ENCODE measurements at regions not wholly inside any gene's neighbourhood (a gene's known extent, or its start where the extent isn't known, plus 50 kb on each side); places are given as distances from the start of the nearest gene placed in this dataset.
"Not testable (repeated sequence)": the region's sequence is repeated elsewhere in the genome, so short reads cannot be mapped to it uniquely, and the experiment has no call there.

DNA sequence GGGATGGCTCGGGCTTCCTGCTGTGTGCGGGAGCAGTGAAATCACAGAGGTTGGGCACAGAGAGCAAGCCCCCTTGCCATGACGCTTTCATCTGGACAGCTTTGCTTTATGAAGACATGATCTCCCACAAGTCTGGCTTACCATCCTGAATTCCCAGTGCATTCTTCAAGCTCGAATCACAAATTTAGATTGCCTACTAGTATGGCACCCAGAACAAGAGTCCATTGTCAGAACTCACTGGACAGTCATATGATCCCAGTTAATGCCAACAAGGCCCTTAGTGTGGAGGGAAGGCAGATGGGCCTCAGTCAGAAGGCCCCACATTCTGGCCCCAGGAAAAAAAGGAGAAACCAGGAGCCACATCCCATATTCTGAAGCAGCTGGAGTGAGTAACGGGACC is 147.3 kb upstream of the FOXQ1 start:
- Mint-ChIP-seq H3K27ac (no peak overlapping the region), H3K9me3 (ENCODE audit: low read depth) (no peaks in the 10 kb centered on the region), H3K36me3 (ENCODE audit: low read depth) (no peaks in the 10 kb centered on the region), H3K4me1 (no peaks in the 10 kb centered on the region), H3K4me3 (no peak overlapping the region), H3K27me3 (peaks cover 19% of the 10 kb centered on the region)
- POLR2A ChIA-PET: no interaction called here
- CTCF ChIA-PET: no interaction called here
- DNase-seq: no peak
- intact Hi-C loops (cut with DNase I, micrococcal nuclease): no loop called here
- no peak for ATAC-seq

DNA sequence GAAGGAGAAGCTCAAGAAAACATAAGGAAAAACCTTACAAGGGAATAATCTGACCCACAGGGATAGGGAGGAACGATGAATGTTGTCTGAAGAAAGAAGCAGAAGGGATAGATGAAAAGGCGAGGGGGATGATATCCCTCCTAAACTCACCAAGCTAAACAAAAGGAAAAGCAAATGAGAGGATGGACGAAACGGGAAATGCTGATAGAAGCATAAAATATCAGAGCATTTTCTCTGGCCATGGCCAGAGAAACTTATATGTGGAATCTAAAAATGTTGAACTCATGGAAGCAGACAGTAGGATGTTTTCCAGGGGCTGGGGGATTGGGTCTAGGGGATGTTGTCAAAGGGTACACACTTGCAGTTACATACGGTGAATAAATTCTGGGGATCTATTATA is 148.4 kb upstream of the FOXQ1 start:
- no peaks in the 10 kb centered on the region for H3K36me3 Mint-ChIP-seq (ENCODE audit: low read depth)
- ChIA-PET CTCF (no interaction called here), POLR2A (no interaction called here)
- ATAC-seq: no peak
- no peaks in the 10 kb centered on the region for H3K4me1 Mint-ChIP-seq
- H3K27ac Mint-ChIP-seq: no peak overlapping the region
- H3K9me3 Mint-ChIP-seq (ENCODE audit: low read depth): no peaks in the 10 kb centered on the region
- no peak for DNase-seq
- H3K4me3 Mint-ChIP-seq: no peak overlapping the region
- peaks cover 16% of the 10 kb centered on the region for H3K27me3 Mint-ChIP-seq
- intact Hi-C loops (cut with DNase I, micrococcal nuclease): no loop called here

DNA sequence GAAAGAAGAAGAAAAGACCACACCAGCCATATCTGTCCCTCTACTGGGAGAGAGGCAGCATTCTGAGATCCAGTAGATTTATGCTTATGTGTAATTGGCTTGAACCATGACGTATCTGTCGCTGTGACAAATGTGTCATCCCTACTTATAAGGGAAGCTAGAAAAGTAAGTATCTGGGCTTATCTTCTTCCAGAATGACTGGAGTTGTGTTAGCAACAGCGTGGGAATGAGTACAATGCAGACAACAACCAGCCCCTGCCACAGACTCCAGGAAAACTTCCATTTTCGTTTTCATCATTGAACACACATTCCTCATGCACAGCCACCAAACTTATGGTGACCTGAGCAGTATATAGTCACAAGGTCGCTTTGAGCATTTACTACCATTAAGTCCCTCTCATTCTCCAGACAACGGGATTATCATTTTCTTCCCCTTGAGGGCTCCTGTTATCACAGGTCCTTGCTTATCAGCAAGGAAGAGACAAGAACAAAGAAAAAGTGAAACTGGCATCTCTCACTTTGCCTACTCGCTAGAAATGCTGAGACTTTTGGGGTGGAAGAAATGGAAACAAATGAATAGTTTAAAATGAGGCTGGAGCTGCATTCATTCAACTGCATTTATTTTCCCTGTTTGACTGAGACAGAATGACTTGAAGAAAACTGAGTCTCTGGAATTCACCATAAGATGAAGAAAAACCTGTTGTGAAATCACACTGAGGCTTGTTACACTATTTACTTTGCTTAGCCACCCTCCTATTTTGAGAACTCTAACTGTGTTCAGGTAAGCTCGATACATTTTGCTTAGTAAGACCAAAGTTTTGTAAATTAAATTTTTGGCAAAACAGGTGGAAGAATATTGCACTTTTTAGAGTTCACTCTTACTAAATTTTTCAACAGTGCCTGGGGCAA is 149.3 kb upstream of the FOXQ1 start:
- DNase-seq (no peak), ATAC-seq (peak; percentile 19)
- H3K27me3 Mint-ChIP-seq: peaks cover 13% of the 10 kb centered on the region
- no peaks in the 10 kb centered on the region for H3K4me1 Mint-ChIP-seq
- H3K9me3 Mint-ChIP-seq (ENCODE audit: low read depth): no peaks in the 10 kb centered on the region
- H3K4me3 Mint-ChIP-seq: no peak overlapping the region
- intact Hi-C loops (cut with DNase I, micrococcal nuclease): no loop called here
- H3K27ac Mint-ChIP-seq: no peak overlapping the region
- CTCF ChIA-PET: no interaction called here
- POLR2A ChIA-PET: no interaction called here
- H3K36me3 Mint-ChIP-seq (ENCODE audit: low read depth): no peaks in the 10 kb centered on the region

DNA sequence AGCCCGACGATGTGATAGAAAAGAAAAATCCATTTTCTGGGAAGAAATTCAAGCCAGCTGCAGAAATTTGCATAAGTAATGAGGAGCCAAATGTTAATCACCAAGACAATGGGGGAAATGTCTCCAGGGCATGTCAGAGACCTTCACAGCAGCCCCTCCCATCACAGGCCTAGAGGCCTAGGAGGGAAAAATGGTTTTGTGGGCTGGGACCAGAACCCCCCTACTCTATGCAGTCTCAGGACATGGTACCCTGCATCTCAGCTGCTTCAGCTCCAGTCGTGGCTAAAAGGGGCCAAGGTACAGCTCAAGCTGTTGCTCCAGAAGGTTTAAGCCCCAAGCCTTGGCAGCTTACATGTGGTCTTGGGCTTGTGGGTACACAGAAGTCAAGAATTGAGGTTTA is 155.5 kb upstream of the FOXQ1 start:
- ATAC-seq; H3K4me3 Mint-ChIP-seq; H3K27ac Mint-ChIP-seq; H3K4me1 Mint-ChIP-seq; H3K36me3 Mint-ChIP-seq (ENCODE audit: low read depth); H3K9me3 Mint-ChIP-seq (ENCODE audit: low read depth); CTCF ChIA-PET; DNase-seq; intact Hi-C loops (cut with DNase I, micrococcal nuclease); POLR2A ChIA-PET: not testable (repeated sequence)
- H3K27me3 Mint-ChIP-seq: peaks cover 17% of the 10 kb centered on the region

DNA sequence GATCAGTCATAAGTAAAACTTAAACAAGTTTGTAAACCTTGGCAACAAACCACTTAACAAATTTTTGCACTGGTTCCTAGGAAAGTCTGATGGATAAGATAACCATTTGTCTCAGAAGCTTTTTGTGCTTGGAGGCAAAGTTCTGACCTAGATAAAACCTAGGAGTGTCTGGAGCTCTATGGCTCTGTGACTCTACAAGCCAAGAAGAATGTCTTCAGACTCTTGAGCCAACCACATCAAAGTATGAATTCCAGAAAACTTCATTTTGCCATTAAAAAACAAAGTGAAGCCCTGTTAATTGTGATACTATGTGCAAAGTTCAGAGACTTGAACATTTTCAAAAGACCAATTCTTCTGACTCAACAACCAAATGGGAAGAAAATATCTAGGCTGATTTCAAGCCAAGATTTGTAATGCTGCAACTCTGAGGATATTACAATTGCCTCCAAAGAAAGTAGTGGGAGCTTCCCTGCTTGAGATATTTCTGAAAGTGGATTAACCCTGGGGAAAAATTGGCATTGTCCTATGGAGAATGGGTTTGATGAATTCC is 158.1 kb upstream of the FOXQ1 start:
- Mint-ChIP-seq H3K36me3 (ENCODE audit: low read depth) (no peaks in the 10 kb centered on the region), H3K4me3 (no peak overlapping the region), H3K4me1 (no peaks in the 10 kb centered on the region), H3K27ac (no peak overlapping the region), H3K9me3 (ENCODE audit: low read depth) (peaks cover 2% of the 10 kb centered on the region), H3K27me3 (peaks cover 23% of the 10 kb centered on the region)
- ATAC-seq: no peak
- intact Hi-C loops (cut with DNase I, micrococcal nuclease): no loop called here
- no peak for DNase-seq
- ChIA-PET CTCF (no interaction called here), POLR2A (no interaction called here)

DNA sequence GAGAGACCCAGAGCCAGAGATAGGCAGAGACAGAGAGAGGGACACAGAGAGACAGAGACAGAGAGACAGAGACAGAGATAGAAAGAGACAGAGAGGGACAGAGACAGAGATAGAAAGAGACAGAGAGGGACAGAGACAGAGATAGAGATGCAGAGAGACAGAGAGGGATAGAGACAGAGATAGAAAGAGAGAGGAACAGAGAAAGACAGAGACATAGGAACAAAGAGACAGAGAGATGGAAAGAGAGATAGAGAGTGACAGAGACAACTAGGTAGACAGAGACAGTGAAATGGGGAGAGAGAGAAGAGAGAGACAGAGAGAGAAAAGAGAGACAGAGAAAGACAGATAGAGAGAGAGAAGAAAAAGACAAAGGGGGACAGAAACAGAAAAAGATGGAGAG is 165.4 kb upstream of the FOXQ1 start:
- H3K27me3 Mint-ChIP-seq: peaks cover 26% of the 10 kb centered on the region
- no peaks in the 10 kb centered on the region for H3K4me1 Mint-ChIP-seq
- H3K27ac Mint-ChIP-seq: no peak overlapping the region
- H3K4me3 Mint-ChIP-seq: no peak overlapping the region
- intact Hi-C loops (cut with DNase I, micrococcal nuclease): no loop called here
- CTCF ChIA-PET: no interaction called here
- H3K9me3 Mint-ChIP-seq (ENCODE audit: low read depth): no peaks in the 10 kb centered on the region
- POLR2A ChIA-PET: no interaction called here
- DNase-seq: no peak
- no peaks in the 10 kb centered on the region for H3K36me3 Mint-ChIP-seq (ENCODE audit: low read depth)
- ATAC-seq: no peak

DNA sequence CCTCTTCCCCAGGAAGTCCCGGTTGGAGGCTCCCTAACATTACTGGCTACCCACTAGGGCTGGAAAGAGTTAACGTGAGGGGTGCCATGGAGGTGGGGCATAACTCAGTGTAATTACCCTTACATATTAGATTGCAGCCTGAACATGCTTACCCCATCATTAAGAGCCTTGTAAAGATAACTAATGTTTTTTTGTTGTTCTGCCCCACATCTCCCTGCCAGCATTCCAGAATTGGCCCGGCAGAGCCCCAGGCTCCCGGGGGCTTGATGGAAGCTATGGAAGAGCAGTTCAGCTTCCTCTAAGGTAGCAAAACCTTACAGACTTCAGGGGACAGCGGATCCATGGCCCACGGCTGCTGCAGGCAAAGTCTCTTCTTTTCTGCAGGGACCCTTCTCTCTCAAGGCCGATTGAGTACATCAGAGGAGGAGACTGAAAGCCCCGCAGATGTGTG is 166.1 kb upstream of the FOXQ1 start:
- H3K27me3 Mint-ChIP-seq: peaks cover 23% of the 10 kb centered on the region
- no peak for DNase-seq

DNA sequence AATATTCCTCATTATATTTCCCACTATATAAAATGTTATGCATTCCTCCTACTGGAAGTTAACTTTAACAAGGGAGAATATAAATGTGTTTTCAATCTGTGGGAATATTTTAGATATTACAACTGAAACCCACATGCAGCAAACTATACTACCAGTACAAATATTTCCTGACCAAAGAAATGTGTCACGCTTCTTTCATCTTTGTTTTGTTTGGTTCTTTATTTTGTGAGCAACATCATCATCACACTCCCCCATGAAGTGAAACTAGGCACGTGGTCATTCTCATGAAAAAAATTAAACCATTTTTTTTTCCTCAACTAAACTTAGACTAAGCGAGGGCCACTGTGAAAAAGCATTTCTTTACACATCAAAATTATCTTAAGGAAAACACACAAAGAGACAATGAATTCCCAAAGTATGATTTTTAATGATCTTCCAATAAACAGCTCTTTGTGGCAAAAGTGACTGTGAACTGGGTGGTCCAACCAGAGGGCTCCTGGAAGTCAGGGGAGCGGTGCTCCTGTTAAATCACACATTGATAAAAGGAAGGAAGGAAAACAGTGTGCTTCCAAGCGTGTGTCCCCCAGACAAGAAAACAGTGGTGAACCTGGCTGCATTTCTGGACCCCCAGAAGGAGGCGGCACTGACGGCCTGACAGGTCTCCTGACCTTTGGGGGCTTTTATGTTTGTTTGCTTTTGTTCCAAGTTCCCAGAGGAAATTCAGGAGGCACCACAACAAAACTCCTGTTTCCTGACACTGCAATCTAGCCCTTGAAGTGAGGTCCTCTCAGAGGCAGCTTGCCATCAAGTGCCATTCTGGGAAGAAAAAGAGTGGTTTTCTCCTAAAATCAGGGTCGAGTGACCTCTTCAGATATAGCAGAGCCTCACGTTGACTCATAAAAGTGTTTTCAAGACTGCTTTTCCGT is 166.8 kb upstream of the FOXQ1 start:
- DNase-seq: no peak
- ChIA-PET CTCF (no interaction called here), POLR2A (no interaction called here)
- Mint-ChIP-seq H3K4me1 (no peaks in the 10 kb centered on the region), H3K27ac (no peak overlapping the region), H3K36me3 (ENCODE audit: low read depth) (no peaks in the 10 kb centered on the region), H3K9me3 (ENCODE audit: low read depth) (no peaks in the 10 kb centered on the region), H3K4me3 (no peak overlapping the region), H3K27me3 (peaks cover 18% of the 10 kb centered on the region)
- intact Hi-C loops (cut with DNase I, micrococcal nuclease): no loop called here
- ATAC-seq: no peak

More for the DNA sequence above, 166.1 kb upstream of the FOXQ1 start:
- no peaks in the 10 kb centered on the region for H3K9me3 Mint-ChIP-seq (ENCODE audit: low read depth)
- CTCF ChIA-PET: no interaction called here
- intact Hi-C loops (cut with DNase I, micrococcal nuclease): no loop called here
- ATAC-seq: no peak
- H3K4me1 Mint-ChIP-seq: no peaks in the 10 kb centered on the region
- H3K27ac Mint-ChIP-seq: no peak overlapping the region
- H3K36me3 Mint-ChIP-seq (ENCODE audit: low read depth): no peaks in the 10 kb centered on the region
- POLR2A ChIA-PET: no interaction called here
- no peak overlapping the region for H3K4me3 Mint-ChIP-seq

DNA sequence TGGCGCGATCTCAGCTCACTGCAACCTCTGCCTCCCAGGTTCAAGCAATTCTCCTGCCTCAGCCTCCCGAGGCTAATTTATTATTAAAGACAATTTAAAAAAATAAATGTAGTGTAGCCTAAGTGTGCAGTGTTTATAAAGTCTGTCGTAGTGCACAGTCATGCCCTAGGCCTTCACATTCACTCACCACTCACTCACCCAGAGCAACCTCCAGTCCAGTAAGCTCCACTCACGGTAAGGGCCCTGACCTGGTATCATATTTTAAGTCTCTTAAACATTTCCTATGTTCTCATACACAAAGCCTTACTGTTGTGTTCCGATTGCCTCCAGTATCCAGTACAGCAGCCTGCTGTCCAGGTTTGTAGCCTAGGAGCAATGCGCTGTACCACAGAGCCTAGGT is 168.2 kb upstream of the FOXQ1 start:
- no peaks in the 10 kb centered on the region for H3K36me3 Mint-ChIP-seq (ENCODE audit: low read depth)
- intact Hi-C loops (cut with DNase I, micrococcal nuclease): no loop called here
- no peak overlapping the region for H3K4me3 Mint-ChIP-seq
- no peak for ATAC-seq
- peaks cover 6% of the 10 kb centered on the region for H3K9me3 Mint-ChIP-seq (ENCODE audit: low read depth)
- H3K4me1 Mint-ChIP-seq: no peaks in the 10 kb centered on the region
- no peak for DNase-seq
- ChIA-PET POLR2A (no interaction called here), CTCF (no interaction called here)
- no peak overlapping the region for H3K27ac Mint-ChIP-seq
- H3K27me3 Mint-ChIP-seq: peaks cover 20% of the 10 kb centered on the region

DNA sequence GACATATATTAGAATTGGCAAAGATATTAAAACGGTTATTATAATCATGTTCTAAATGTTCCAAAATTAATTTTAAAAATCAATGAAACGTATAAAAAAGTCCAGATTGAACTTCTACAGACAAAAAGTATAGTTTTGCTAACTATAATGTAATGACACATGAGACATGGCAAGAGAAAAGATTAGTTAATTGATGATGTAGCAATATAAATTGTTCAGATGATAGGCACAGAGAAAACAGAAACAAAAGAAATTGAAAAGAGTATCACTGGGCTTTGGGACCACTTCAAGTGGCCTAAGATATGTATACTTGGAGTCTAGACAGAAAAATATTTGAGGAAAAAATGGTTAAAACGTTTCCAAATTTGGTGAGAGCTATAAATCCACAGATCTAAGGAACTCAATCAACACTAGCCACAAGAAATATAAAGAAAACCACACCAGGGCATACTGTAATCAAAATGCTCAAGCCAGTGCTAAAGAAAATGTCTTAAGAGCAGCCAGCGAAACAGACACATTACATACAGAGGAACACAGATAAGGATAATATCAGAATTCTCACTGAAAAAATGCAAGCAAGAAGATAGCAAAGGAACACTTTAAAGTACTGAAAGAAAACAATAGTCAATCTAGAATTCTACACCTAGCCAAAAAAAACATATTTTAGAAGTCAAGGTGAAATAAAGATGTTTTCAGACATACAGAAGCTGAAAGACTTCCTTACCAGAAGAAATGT is 172.6 kb upstream of the FOXQ1 start:
- no peaks in the 10 kb centered on the region for H3K4me1 Mint-ChIP-seq
- H3K36me3 Mint-ChIP-seq (ENCODE audit: low read depth): no peaks in the 10 kb centered on the region
- ATAC-seq (no peak), DNase-seq (no peak)
- no peak overlapping the region for H3K4me3 Mint-ChIP-seq
- H3K27me3 Mint-ChIP-seq: peaks cover 21% of the 10 kb centered on the region
- H3K9me3 Mint-ChIP-seq (ENCODE audit: low read depth): peaks cover 6% of the 10 kb centered on the region
- intact Hi-C loops (cut with DNase I, micrococcal nuclease): no loop called here
- no peak overlapping the region for H3K27ac Mint-ChIP-seq
- ChIA-PET CTCF (interaction anchor here (0.6 to 1.2 kb wide), 2 partner anchors 10 to 116 kb away, joined by 3 read pairs; no protein-coding TSS in a partner anchor), POLR2A (no interaction called here)

DNA sequence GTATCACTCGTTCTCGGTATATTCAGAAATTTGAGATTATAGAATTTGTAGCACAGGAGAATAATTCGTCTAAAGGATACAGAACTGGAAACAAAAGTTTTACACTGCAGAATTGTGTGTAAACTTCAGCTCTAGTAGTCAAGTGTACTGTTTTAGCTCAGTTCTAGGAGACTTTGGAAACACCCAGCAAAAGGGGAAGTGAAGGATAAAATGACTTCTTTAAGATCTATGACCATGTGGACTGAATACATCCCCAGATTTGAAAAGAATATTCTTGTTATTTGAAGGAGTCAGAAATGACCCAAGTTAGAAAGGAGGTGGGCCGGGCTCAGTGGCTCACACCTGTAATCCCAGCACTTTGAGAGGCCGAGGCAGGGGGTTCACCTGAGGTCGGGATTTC is 174.0 kb upstream of the FOXQ1 start:
- Mint-ChIP-seq H3K4me3 (no peak overlapping the region), H3K9me3 (ENCODE audit: low read depth) (peaks cover 6% of the 10 kb centered on the region), H3K36me3 (ENCODE audit: low read depth) (no peaks in the 10 kb centered on the region), H3K4me1 (no peaks in the 10 kb centered on the region), H3K27ac (no peak overlapping the region), H3K27me3 (peaks cover 22% of the 10 kb centered on the region)
- DNase-seq (no peak), ATAC-seq (no peak)
- ChIA-PET POLR2A (no interaction called here), CTCF (no interaction called here)
- intact Hi-C loops (cut with DNase I, micrococcal nuclease): no loop called here

Measured in activated CD4-positive, alpha-beta T cell treated with anti-CD3 and anti-CD28 coated beads for 36 hours (primary cell).